ENCODE measurements at regions not wholly inside any gene's neighbourhood (a gene's known extent, or its start where the extent isn't known, plus 50 kb on each side); places are given as distances from the start of the nearest gene placed in this dataset.

DNA sequence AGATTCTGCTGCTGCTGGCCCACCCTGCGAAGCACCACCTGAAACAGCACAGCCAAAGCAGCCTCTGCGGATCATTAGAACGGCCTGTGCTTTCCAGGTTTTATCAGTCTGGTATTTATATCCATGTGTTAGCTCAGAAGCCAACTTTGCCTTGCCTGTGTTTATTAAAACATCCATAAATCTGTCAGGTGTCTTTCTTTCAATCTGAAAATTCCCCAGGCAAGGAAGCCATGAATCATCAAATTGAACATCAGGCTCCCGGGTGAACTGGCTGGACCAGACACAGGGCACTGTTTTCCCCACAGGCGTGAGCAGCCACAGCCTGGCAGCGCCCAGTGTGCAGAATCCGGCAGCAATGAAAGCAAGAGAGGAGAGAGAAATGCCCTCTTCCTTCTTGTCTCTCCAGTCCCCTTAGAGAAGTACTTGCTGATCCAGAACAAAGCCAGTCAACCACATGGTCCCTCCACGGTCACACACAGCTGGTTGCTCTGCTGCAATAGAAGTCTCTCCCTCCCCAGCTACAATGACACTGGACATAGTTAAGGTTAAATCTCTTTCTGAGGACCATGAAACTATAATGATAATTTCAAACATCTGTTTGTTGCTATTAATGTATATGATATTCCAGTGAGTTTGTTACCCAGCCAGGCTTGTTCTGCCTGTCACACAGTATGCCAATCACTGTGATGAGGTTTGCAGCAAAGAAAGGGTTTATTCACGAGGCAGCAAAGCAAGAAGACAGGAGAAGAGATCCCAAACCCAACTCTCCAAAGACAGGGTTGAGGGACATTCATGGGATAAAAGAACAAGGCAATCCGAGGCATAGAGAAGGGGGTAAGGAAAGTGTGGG, 212.1 kb upstream of the FMN2 start:
- DNase-seq (ENCODE audit: low read depth in 3 of 3), result no peak

DNA sequence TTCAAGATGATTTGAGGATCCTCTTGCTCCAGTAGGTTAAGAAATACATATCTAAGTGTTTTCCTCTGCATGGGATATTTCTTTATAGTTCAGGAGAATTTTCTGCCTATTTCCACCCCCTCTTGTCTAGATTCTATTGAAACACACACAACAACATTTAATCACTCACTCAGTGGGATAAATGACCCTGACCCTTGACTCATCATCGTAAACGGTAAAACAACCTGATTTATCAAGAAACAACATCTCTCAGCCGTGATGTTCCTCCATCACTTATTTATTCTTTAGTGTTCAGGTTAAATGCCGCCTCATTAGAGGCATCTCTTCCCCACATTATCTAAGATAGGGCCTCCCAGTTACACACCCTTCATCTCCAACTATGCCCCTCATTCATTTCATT, 208.7 kb upstream of the FMN2 start:
- DNase-seq (ENCODE audit: low read depth in 3 of 3), result no peak

DNA sequence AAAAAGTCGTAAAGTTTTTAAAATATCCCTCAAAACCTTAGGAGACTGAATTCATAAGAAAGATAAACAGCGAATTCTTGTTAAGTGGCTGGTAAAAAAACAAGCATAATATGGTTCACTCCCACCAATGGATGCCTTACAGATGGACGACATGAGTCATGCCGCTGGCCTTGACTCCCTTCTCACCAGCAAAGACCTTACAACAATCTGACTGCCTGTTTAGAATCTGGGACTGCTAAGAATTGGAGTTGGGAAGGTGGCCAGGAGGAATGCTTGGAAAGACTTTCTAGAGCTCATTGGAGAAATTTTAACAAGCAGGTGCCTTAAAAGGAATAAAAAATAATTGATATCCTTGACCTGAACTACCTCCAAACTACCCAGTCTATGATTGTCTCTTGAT, 206.9 kb upstream of the FMN2 start:
- DNase-seq (ENCODE audit: low read depth in 3 of 3), result no peak

DNA sequence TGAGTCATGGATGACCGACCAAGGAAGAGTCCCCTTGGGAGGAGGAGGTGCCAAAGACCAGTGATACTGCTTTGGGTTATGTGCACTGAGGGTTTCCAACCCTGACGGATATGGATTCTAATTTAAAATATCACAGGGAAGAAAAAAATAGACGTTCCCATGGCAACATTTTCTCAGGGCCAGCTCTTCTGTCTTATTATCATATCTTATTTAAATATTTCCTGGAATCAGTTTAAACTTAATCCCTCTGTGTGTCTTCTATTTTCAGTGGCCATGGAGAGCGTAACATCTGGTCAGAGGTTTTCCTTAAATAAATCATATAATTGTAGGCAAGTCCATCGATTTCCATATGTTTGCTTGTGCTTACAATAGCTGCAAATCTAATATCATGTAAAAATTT, 205.4 kb upstream of the FMN2 start:
- no peak for DNase-seq (ENCODE audit: low read depth in 3 of 3)

DNA sequence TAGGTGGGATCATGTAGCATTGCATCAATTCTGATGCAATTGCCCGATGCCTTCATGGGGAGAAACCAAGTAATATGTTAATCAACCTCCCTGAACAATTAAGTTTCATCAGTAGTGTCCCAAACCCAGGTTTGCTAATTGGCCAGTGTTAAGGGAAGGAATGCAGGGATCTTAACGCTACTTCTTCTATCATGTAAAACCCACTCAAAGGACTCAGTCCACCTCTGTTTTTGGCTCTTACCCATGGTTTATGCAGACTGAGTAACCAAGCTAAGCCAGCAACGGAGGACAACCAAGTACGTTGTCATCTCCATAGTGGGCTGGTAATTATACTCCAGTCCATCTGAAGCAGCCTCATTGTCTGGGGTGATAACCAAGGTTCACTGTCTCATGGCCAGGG, 203.0 kb upstream of the FMN2 start:
- no peak for DNase-seq (ENCODE audit: low read depth in 3 of 3)

DNA sequence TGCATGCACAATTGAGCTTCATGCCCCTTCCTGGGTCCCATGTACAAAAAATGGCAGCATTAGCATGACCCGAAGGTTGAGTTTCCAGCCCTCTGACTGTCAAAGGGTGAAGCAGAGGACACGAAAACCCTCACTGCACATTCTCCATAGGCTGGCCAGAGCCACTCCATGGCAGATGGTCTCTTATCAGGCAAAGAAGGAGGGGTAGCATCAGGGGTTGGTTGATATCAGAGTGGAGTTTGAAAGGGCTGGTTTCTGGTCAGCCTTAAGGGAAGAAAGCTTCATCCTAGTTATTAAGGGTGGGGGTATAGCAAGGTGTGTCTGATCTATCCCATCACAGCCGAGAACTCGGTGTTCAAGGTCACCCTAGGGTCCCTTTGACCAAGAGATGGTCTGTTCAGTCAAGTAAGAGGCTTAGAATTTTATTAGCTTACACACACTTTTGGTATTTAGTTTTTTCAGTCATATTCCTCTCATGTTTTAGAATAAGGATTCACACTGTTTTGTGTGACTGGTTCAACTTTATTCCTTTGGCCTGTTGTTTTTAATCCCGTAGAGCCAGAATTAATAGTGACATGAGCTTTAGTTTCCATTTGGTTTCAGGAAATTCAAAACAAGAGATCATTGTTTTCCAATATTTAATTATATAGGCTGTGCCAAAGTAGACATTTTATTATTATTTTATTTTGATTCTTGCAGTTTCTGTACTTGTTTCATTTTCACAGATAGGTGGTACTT, 199.9 kb upstream of the FMN2 start:
- no peak for DNase-seq (ENCODE audit: low read depth in 3 of 3)

DNA sequence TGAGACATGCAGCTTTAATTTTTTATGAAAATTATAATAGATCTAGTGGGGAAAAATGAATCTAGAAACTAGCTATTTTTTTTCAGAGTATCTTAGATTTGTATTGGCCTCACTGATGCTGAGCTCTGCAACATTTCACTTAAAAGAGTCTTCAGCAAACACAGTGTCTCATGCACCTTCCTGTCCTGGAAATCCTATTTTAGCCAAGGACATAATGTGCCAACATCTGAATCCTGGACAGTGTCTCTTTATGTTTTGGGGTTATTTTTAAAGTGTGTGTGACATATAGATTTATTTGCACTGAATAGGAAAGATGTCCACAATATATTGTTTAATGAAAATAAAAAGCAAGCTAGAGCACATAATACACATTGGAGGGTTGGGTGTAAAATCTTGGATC, 199.1 kb upstream of the FMN2 start:
- no peak for DNase-seq (ENCODE audit: low read depth in 3 of 3)

DNA sequence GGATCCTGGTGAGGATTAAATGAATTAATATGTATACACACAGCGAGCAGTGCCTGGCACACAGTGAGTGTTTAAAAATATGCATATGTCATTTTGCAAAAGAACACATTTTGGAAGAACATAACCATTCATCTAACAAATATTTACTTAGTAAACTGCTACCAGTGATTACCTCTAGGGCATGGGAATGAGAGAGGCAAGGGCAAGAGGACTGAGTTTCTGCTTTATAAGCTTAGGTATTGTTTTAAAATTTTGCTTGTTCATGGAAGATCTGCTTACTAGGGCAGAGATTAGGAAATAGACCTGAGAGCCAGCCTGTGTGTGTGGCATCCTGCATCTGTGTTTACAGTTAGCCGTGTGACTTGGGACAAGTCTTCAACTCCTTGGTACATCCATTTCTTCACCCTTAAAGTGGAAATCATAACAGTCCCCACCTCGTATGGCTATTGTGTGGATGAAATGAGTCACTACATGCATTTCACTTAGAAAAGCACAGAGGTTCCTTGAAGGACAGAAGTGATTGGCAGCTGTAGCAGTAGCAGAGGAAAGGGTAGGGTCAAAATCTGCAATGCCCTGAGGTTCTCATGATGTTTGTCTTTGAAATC, 198.5 kb upstream of the FMN2 start:
- no peak for DNase-seq (ENCODE audit: low read depth in 3 of 3)

DNA sequence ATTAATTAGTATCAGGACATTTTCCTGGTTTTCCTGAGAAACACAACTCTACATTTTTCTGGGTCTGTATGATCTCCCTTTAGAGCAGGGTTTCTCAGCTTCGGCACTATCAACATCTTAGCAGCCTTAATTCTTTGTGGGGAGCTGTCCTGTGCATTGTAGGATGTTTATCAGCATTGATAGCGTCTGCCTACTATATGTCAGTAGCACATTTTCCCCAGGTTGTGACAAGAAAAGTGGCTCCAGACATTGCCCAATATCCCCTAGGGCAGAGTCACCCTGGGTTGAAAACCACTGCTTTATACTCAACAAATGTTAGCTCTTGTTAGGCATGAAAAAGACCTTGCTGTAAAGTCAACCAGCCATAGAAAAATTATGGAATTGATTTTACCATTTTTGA, 195.1 kb upstream of the FMN2 start:
- no peak for DNase-seq (ENCODE audit: low read depth in 3 of 3)

DNA sequence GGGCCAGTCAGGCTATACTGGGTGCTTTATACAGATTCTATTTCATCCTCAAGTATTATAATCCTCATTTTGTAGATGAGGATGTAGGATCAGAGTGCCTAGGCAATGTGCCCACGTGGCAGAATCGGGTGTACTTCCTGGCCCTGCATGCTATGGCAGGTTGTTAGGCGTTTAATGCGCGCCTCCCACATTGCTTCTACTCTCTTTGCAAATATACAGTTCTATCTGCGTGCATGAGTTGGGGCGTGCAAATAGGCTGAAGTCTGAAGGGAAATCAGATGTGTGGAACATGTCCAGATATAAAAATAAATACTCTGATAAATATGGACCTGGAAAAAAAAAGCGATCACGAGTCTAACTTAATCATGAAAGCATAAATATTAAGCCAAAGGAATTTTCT, 194.7 kb upstream of the FMN2 start:
- DNase-seq (ENCODE audit: low read depth in 3 of 3), result no peak

DNA sequence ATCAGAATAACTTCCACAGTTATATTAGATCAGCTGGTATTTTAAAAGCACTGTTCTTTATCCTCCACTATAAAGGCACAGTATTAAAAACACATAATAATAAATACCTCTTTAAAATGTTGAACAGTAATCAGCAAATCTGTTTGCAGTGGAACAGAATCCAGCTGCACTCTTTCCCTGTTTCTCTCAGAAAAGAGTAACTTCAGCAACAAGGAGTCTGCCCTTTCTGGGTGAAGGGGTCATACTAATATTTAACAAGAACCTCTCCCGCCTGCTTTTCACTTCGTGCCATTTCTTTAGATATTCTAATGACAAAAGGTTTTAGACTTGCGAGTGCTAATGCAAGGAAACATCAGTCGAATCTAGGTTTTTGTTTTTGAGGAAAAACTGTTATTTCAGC, 194.2 kb upstream of the FMN2 start:
- DNase-seq (ENCODE audit: low read depth in 3 of 3), result no peak

DNA sequence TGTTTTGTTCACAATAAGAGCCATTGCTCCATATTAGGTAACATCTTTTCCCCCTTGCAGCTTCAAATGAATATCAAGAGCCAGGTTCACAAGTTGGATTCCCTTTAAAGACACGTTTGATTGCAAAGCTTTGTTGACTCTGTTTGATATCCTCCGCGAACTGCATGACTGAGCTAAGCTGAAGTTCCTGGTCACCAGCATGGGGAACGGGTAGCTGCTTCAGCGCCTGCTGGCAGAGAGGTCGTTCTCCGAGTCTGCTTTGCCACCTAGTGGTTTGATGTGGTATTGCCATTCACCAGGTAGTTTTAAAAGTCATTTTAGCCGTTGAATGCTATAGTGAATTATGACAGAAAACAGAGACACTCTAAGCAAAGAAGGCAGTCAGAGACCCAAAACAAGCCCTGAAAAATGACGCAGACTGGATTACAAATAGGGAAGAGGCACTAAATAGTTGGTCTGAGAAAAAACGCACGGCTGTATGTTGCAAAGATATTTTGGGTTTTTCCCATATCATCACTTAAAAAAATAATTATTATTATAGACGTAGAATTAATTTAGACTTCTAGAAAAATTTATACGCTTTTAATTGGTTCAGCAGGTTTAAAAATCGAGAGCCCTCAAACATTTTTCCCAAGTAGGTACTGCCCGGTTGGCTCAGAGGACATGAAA, 193.5 kb upstream of the FMN2 start:
- peak; percentile 52 to 65 (median 58) for DNase-seq (ENCODE audit: low read depth in 3 of 3)

DNA sequence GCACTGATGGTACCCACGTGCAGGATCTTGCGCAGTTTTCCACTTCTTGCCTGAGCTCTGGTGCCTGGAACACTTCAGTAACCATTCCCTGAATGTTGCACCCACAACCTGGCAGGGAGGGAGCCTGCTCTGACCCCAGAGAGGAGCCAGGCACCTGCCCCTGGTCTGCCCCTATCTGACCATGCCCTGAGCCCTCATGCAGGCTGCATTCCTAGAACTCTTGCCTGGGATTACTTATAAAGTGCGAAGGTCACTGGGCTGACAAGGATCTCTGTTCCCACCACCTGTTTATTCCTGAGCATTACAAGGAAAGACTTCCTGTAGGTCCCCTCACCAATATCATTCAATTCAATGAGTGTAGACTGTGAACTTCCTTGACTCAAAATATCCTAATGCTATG, 191.9 kb upstream of the FMN2 start:
- no peak for DNase-seq (ENCODE audit: low read depth in 3 of 3)

DNA sequence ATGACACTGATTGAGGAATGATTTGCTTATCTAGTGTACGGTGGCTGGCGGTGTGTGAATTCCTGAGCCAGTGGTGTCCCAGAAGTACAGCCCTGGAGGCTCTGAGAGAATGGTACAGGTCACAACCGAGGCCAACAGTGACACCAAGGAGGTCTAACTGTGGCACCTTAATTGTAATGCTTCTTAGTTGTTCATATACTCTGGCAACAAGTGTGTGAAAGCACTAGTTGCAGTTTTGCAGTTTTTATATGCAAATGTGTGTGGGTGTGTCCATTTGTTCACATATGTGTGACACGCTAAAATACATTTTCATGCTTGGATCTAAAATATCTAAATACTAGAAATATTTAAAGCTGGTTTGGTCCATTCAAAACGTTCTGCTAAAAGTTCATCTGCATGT, 185.3 kb upstream of the FMN2 start:
- no peak for DNase-seq (ENCODE audit: low read depth in 3 of 3)

DNA sequence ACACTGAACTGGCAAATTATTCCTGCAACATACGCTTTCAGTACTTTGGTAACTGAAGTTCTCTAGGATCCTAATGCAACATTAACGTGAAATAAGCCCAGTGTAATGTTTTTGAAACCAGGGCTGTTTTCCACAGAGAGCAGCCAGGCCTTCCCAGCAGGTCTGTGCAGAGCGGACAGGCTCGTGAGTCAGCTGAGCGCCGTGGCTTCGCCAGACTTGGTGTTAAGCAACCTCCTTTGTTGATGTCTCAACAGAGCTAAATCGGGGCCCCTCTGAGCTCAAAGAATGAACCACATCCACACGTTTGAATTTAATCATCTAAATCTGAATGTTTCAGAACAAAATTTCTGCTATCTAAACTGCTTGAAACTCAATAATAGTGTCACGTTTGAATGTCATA, 181.8 kb upstream of the FMN2 start:
- DNase-seq (ENCODE audit: low read depth in 3 of 3), result no peak

DNA sequence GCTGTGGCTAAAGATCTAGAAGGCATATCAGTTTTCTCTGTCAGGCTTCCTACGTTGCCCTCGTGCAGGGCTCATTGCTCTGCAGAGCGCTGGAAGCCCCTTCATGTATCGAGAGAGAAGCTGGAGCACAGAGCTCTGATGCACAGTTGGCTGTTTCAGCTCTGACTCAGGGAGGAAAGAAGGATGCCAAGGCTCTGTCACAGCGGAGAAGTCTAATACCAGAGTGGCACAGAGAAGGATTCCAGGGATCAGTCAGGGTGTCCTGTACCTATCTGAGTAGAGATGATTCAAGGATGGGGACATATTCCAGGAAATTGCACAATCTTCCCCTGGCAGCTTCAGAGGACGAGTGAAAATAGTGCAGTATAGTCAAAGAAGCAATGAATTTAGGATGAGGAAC, 179.2 kb upstream of the FMN2 start:
- DNase-seq (ENCODE audit: low read depth in 3 of 3), result no peak

DNA sequence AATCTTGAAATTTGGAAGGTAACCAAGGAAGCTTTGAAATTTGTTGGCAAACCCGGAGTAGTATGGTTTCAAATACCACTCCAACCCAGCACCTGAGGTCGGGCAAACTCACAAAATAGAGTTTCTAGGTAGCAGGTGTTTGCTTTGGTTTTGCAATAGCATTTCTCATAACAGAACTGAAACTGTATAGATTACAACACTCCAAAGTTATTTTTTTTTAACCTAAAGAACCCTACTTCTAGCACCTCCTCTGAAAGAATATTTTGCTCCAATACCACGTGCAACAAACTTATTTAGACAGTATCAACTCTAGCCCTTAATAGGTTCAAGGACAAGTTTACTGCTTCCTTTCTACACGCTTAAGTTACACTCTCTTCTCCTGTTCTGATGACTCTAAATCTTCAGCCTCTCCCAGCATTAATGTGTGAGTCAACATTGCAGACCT, 178.5 kb upstream of the FMN2 start:
- DNase-seq (ENCODE audit: low read depth in 3 of 3), result no peak

DNA sequence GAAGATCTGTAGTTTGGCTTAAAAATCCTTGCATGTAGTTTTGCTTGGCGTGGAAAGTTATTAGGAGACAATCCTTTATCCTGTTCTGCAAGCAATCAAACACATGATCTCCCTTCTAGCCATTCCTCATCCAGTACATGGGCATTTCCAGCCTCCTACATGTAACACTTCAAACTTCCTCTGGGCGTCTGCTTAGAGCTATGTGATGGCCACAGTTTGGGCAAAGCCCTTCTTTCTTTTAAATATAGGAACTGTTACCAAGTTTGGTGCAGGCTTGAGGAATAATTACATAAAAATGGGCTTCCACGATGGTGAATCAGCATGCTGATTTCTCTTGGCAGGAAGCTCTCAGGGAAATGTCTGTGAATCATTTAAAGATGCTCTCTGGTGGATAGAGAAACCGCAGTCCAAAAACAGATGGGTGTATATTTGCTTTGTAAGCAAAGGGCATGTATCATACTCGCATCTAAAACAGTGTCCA, 176.9 kb upstream of the FMN2 start:
- DNase-seq (ENCODE audit: low read depth in 3 of 3), result no peak

DNA sequence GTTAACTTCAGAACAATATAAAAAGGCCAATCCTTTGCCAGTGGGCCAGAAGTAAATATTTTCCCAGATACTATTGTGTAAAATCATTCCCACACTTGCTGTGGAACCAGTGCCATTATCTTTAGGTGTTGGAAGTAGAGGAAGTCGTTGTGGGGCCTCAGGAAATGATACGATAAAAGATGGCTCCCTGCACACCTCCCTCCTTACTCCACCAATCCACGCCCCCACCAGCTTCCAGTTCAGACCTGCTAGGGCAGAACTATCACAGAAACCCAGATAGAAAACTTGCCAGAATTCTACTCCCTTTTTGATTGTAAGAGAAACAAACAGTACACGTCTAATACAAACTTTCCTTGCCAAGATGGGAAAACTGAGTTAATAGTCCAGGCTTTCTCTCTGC, 173.0 kb upstream of the FMN2 start:
- no peak for DNase-seq (ENCODE audit: low read depth in 3 of 3)

DNA sequence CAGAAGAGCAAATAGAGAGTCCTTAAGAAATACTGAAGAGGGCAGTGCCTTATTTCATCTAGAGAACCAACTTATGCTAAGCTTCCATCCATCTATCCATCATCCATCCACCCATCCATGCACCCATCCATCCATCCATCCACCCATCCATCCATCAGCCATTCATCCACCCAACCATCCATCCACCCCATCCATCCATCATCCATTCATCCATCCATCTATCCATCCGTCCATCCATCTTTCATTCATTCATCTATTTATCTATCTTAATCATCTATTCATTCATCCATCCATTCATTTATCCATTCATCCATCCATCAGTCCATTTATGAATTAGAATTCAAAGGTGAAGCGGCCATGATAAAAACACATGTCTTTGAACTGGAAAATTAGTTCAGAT, 171.5 kb upstream of the FMN2 start:
- no peak for DNase-seq (ENCODE audit: low read depth in 3 of 3)

DNA sequence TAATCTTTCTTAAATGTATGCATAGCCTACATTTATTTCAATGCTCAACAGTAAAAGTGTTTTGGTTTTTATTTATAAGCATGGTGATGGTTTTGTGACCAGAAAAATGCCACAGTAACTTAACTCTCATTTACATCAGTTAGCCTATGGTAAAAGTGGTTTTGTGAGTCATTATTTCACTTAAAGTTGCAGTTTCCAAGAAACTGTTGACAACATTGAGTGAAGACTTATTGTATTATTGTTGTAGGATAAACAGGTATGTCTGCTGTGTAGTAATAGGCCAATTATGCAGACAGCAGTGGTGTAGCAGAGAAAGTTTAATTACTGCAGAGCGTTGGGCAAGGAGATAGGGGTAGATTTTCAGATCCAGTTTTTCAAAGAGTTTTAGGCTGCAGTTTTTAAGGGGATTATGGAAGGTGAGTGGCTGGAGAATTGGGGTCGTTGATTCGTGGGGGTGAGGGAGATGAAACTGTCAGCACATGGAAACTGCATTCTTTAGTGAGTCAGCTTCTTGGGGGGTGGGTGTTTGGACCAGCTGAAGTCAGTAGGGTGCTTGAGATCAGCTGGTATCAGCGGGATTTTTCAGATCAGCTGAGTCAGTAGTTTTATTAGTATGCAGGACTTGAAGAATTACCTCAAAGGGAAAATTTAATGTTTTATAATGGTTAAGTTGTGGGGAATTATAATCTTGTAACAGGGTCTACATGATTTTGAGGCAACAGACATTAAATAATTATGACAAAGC, 168.7 kb upstream of the FMN2 start:
- no peak for DNase-seq (ENCODE audit: low read depth in 3 of 3)

Measured in stimulated activated CD4-positive, alpha-beta T cell treated with anti-CD3 and anti-CD28 coated beads, TNF-alpha, amount 100 ng/mL, for 48 hours (primary cell).